IPS-NIHi7 (cell line): ENCODE measurements at regions not wholly inside any gene's neighbourhood (a gene's known extent, or its start where the extent isn't known, plus 50 kb on each side); places are given as distances from the start of the nearest gene placed in this dataset.
"Not testable (repeated sequence)": the region's sequence is repeated elsewhere in the genome, so short reads cannot be mapped to it uniquely, and the experiment has no call there.

Experiments used
- DNase-seq: peaks from one replicate; pipeline ENCODE4 v3.0.0; 2012; ENCODE audit warnings: mixed read lengths; ENCODE audit errors: extremely low spot score

DNA sequence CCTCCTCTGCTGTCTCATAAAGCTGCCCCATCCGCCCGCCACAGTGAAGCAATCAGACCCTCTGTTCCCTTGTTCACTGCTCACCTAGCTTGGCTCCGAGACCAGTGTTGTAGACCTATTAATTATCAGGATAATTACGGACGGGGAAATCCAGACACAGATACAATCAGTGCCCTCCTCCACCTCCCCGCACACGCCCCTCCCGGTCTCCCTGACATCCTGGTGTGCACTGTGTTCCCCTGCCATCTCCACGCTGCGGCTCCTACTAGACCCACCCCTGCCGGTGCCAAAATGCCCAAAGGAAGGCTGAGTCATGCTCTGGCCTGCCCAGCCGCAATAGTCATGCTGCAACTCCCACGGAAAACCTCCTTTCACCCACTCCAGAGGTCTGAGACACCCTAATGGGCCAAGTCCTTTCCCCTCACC is 277.3 kb upstream of the TLE3 start:
- no peak for DNase-seq

DNA sequence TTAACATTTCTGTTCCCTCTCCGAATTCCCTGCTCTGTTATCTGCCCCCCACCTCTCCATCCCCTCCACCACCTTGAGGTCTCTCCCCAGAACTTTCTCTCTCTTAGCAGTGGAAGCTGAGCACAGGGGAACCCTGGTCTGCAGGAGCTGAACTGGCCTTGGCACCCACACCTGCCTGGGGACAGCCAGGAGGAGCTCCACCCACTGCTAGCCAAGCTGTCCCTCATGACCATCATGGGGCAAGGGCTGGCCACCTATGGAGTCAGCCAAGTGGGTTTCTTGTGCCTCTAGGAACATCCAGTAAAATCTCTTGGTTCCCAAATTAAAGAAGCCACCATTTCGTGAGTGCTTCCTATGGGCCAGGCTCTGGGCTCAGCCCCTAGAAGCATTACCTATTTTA is 276.4 kb upstream of the TLE3 start:
- no peak for DNase-seq

DNA sequence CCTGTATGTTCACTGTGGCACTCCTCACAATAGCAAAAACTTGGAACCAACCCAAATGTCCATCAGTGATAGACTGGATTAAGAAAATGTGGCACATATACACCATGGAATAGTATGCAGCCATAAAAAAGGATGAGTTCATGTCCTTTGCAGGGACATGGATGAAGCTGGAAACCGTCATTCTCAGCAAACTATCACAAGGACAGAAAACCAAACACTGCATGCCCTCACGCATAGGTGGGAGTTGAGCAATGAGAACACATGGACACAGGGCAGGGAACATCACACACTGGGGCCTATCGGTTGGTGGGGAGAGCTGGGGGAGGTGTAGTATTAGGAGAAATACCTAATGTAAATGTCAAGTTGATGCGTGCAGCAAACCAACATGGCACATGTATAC is 275.7 kb upstream of the TLE3 start:
- DNase-seq, result not testable (repeated sequence)

- not testable (repeated sequence) for DNase-seq
Observed at GRCh38 chr15:70367913-70368705, 270.4 kb upstream of the TLE3 start.

DNA sequence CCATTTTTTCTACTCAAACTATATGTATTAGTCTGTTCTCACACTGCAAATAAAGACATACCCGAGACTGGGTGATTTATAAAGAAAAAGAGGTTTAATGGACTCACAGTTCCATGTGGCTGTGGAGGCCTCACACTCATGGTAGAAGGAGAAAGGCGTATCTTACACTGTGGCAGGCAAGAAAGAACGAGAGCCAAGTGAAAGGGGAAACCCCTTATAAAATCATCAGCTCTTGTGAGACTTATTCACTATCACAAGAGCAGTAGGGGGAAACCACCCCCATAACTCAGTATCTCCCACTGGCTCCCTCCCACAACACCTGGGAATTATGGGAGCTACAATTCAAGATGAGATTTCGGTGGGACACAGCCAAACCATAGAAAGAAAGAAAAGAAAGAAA is 266.3 kb upstream of the TLE3 start:
- not testable (repeated sequence) for DNase-seq

DNA sequence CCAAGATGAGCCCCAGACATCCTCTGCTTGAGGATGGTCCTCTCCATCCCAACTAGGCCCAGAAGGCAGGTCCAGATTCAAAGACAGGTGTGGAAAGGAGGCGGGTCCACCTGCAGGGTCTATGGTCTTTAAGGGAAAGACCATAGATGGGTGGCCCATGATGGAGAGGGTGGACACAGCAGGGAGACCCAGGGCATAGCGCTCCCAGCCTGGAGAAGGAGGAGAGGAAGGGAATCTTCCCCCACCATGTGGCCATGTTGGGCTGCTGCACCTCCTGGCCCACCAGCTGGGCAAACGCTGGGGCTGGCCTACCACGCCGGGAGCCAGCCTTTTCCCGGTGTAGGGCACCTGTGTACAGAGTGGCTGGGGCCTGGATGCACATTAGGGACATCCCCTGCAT is 265.2 kb upstream of the TLE3 start:
- DNase-seq, result peak; percentile 88

DNA sequence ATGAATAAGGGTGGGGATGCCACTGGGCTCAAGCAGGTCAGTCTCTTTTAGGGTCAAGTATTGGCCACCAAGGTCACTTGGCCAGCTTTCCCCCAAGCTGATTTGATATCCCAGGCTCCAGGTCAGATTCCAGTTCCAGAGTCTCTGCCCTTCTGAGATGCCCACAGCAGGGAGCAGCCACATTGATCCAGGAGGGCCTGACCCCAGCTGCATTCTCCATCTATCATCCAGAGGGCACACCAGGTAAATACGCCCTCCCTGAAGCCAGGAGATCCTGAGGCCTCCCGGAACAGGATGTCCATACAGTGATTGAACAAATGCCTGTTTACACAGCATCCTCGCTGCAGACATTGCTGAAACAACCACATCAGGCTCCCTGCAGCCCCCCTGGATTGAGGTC is 264.6 kb upstream of the TLE3 start:
- DNase-seq, result peak; percentile 36

DNA sequence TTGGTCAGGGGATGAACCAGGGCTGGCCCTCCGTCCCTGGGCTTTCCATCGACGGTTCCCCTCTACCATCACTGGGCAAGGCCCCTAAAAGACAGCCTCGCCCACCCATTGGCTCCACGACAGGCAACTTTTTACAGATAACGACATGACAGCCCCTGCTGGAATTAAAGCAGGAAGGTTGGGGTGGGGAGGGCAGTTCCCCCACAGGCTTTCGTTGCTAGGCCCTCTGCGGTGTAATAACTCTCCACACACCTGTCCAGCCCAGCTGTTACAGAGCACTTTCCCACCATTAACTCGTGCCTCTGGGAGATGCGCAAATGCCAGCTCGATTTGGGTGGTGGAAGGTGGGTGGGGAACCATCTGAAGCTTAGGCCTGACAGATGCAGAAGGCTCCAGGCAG is 264.2 kb upstream of the TLE3 start:
- no peak for DNase-seq

- no peak for DNase-seq
Observed at GRCh38 chr15:70361106-70361505, 263.4 kb upstream of the TLE3 start.

DNA sequence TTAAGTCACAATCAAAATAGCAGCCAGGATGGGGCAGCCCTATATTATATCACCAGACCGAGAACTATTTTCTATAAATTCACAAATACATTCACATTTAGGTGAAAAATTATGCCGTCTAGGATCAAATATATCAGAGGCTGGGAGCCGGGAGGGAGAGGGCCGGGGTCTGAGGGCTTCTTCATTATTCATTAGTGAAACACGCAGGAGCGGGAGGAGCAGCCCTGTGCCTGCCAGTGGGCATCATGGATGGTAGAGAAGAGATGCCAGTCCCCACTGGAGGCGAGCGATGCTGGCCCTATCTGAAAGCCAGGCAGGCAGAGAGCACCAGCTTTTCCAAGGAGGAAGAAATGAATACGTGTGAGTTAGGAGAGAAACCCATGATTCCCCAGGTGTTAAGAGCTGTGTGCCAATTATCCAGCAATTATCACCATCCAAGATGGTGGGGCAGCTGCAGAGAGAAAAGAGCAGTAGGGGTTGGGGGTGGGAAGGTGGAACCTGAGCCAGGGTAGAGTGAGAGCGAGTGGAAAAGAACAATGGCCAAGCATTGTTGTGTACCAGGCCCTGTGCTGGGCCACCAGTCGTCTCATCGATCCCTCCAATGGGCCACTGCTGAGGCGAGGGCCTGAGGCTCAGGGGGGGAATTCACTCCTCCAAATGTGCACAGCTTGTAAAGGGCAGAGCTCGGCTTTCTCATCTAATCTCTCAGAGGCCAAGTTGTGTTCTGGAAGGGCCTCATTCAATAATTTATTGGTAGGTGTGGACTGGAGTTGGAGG is 261.3 kb upstream of the TLE3 start:
- no peak for DNase-seq

DNA sequence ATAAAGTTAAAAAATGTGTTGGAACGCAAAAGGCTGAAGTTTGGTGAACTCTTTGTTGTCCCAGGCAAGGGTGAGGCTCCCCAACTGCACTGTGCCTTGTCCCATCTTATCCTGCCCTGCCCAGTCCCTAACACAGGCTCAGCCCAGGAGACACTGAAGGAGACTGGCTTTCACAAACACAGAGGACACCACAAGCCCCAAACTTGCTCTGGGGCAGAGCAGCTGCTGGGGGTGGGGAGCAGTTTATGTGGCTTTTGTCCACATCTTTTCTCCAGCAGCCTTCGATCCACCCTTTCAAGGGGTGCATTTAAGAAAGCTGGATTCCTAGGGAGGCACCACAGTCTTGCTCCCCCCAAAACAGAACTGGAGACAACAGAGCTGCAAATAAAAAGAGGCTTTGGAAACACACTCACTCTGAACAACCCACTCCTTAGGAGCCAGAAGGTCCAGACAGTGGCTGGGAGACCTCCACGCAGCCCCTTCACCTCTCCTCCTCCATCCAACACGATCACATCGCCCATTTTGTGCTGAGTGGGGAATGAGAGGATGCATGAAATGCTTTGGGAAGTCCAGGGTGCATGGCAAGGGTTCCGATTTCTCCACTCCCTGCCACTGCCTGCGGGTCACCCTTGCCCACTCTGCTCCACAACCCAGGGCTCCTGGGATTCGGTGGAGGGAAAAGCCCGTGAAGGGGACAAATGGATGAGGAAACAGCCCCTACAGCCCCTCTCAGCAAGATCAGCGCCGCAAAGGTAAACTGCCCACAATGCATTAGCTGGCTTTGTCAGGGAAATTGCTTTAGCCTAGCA is 260.5 kb upstream of the TLE3 start:
- DNase-seq, result no peak

- no peak for DNase-seq
Observed at GRCh38 chr15:70357453-70357852, 259.7 kb upstream of the TLE3 start.

- no peak for DNase-seq
Observed at GRCh38 chr15:70356919-70357318, 259.2 kb upstream of the TLE3 start.

DNA sequence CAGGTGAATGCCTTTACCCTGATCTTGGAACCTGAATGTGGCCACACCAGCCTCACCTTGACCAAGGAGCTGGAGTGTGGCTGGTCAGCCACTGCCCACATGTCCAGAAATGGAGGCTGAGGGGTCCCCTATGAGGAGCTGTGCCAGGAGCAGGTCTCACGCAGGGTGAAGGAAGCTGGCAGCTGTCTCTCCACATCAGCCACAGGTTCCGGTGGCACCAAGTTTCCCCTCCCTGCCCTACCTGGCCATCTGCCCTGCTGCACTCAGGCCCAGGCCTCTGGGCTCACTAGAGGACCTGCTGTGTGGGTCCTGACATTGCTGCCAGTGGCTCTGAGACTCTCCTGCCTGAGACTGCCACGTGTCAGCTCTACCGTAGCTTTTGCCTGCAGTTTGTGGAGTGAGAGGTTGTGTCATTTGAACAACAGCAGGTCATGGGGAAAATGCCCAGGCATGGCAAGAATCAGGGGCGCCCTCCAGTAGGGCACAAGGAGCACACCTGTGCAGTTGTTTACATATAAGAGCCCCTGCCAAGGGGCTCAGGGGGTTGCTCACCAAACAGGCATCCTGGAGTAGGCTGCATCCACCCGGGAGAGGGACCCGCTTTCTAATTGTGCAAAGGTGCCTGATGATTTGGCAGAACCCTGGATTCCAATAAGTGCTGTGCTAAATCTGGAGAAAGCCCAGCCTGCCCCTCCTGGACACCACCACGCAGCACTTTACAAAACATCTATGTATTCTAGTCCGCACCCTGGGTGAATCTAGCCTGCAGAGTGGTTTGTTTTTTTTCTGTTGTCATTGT is 258.5 kb upstream of the TLE3 start:
- DNase-seq, result no peak

- DNase-seq, result no peak
Observed at GRCh38 chr15:70355275-70355795, 257.6 kb upstream of the TLE3 start.

GRCh38 chr15:70354346-70354905 is 256.7 kb upstream of the TLE3 start:
- DNase-seq, result no peak

GRCh38 chr15:70353606-70354345 is 256.1 kb upstream of the TLE3 start:
- DNase-seq, result no peak

DNA sequence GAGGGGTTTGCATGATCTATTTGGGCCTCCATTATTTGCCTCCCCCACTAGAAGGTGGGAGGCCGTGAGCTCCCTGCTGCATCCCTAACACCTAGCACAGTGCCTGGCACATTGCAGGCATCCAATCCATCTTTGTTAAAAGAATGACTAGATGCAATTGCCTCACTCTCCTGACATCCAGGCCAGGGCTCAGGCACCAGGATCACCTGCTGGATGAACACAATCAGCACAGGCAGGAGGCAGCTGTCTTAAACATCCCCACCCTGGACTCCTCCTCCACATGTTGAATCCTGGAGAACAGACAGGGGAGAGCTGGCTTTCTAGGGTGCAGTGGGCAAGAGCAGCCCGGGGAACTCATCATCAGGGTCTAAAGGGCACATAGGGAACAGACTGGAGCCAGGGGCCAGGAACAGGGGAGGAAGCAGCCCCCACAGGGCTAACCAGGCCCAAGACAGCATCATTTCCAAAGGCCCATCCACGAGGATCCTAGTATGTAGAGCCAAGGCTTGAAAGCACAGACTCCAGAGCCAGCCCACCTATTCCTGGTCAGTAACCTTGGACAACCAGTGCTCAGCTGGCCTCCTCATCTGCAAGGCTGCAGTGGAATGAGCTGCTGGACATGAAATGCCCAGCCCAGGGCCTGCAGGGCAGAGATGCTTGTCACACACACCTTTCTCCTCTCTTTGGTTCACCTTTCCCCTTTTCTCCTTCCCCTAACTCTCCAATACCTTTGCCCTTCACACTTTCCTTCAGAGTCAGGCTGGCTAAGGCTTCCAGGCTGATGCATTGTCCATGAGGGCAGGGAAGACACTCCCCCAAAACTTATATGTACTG is 254.4 kb upstream of the TLE3 start:
- no peak for DNase-seq

- DNase-seq, result no peak
Observed at GRCh38 chr15:70351391-70351790, 253.7 kb upstream of the TLE3 start.
